Lower lobe of right lung (tissue), 2 donors: ENCODE measurements at regions not wholly inside any gene's neighbourhood (a gene's known extent, or its start where the extent isn't known, plus 50 kb on each side); places are given as distances from the start of the nearest gene placed in this dataset.

ENCODE experiments used
- ATAC-seq, 2 donors: fragments of 200-7000 bp; cut with Tn5 transposase; one replicate each; pipeline ENCODE4 v1.9.1; 2020 to 2022; ENCODE audit warnings: mild to moderate bottlenecking in 2 of 2, moderate library complexity in 2 of 2
- DNase-seq: peaks from one replicate; pipeline ENCODE4 v3.0.0-alpha.2; 2020
- H3K27ac ChIP-seq: fragments of 200-600 bp; one replicate; pipeline ENCODE4 v1.8.0; 2022
- H3K27me3 ChIP-seq: fragments of 200-600 bp; one replicate; pipeline ENCODE4 v1.8.0; 2022; ENCODE audit warnings: low read depth
- H3K36me3 ChIP-seq: fragments of 200-600 bp; one replicate; pipeline ENCODE4 v1.8.0; 2022; ENCODE audit warnings: mild to moderate bottlenecking
- H3K4me1 ChIP-seq: fragments of 200-600 bp; one replicate; pipeline ENCODE4 v1.8.0; 2022
- H3K4me3 ChIP-seq: fragments of 200-600 bp; one replicate; pipeline ENCODE4 v1.8.0; 2022; ENCODE audit warnings: mild to moderate bottlenecking
- H3K9me3 ChIP-seq: fragments of 200-600 bp; one replicate; pipeline ENCODE4 v1.8.0; 2022
- intact Hi-C: fragments of 100-400 bp; cut with DNase I; formaldehyde crosslinking; loops from one replicate; pipeline ENCODE4 v1.11.0; 2022
- TF ChIP-seq, protein P1 (sequence below): fragments of 200-600 bp; IDR thresholded peaks from one replicate; pipeline ENCODE4 v1.8.0; 2022; ENCODE audit warnings: antibody characterized with exemption, mild to moderate bottlenecking
- donor health status: DM: no; HTN: yes; CAD: no; lungs with severe emphysema.

DNA sequence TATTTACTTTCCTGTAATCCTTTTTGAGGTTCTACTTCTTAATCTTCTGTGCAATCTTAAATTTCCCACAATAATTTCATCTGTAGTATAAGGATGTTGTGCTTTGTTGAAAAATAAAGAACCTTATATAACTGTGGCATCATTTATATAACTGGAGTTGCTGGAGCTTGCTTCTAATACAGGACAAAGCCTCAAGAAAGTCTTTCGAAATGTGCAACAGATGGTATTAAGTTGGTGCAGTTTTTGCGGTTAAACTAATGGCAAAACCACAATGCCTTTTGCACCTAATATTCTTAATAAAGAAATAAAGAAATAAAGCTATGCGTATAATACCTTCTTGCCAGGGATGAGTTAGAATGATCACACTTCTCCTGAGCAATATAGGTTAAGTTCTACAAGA lies 180.0 kb downstream of the KITLG start:
- no peak overlapping the region for H3K27ac ChIP-seq
- H3K9me3 ChIP-seq: no peaks in the 10 kb centered on the region
- no peaks in the 10 kb centered on the region for H3K27me3 ChIP-seq
- TF ChIP-seq, protein P1, sequence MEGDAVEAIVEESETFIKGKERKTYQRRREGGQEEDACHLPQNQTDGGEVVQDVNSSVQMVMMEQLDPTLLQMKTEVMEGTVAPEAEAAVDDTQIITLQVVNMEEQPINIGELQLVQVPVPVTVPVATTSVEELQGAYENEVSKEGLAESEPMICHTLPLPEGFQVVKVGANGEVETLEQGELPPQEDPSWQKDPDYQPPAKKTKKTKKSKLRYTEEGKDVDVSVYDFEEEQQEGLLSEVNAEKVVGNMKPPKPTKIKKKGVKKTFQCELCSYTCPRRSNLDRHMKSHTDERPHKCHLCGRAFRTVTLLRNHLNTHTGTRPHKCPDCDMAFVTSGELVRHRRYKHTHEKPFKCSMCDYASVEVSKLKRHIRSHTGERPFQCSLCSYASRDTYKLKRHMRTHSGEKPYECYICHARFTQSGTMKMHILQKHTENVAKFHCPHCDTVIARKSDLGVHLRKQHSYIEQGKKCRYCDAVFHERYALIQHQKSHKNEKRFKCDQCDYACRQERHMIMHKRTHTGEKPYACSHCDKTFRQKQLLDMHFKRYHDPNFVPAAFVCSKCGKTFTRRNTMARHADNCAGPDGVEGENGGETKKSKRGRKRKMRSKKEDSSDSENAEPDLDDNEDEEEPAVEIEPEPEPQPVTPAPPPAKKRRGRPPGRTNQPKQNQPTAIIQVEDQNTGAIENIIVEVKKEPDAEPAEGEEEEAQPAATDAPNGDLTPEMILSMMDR: no peak
- intact Hi-C loops: no loop called here
- no peaks in the 10 kb centered on the region for H3K4me1 ChIP-seq
- no peak for DNase-seq
- ATAC-seq: no peak
- no peaks in the 10 kb centered on the region for H3K36me3 ChIP-seq
- H3K4me3 ChIP-seq: no peak overlapping the region

DNA sequence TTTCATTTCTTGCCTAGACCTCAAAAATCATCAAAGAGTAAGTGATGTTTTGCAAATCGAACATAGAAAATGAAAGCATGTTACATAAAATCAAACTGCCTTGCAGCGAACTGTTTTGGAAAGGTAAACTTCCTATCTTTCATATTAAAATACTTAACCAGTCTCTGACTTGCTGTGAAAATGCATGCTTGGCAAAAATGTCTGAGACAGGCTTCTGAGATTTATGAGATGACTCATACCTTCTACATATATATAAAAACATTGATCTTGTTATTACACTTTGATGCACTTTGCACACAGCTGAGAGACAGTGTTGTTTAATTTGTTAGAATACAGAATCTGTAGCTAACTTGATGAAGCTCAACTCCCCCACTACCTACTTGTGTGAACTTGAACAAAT lies 179.1 kb downstream of the KITLG start:
- DNase-seq (no peak), ATAC-seq (no peak)
- Histone ChIP-seq H3K27me3 (no peaks in the 10 kb centered on the region), H3K27ac (no peak overlapping the region), H3K9me3 (no peaks in the 10 kb centered on the region), H3K4me1 (no peaks in the 10 kb centered on the region), H3K36me3 (no peaks in the 10 kb centered on the region), H3K4me3 (no peak overlapping the region)
- intact Hi-C loops: no loop called here
- TF ChIP-seq, protein P1: no peak

DNA sequence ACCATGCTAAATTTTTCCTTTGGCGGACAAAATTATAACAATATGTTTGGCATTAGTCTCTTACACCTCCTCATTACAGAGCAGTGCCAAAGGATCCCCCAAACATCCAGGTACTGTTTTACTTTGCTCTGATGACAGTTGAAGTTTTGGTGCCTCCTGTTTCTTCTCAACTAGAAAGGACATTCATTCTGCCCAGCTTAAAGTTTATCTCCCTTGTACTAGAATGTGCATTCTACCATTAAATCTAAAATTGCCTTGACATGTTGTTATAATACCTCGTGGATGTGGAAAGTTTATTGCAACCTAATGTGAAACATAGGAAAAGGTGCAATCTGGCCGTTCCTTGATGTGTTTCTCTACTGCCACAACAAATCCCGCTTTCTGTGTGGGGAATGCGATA lies 173.4 kb downstream of the KITLG start:
- no peaks in the 10 kb centered on the region for H3K9me3 ChIP-seq
- no peaks in the 10 kb centered on the region for H3K36me3 ChIP-seq
- no peak overlapping the region for H3K4me3 ChIP-seq
- no peaks in the 10 kb centered on the region for H3K27me3 ChIP-seq
- DNase-seq: no peak
- H3K27ac ChIP-seq: no peak overlapping the region
- no peak for ATAC-seq
- no peaks in the 10 kb centered on the region for H3K4me1 ChIP-seq
- intact Hi-C loops: no loop called here
- TF ChIP-seq, protein P1: no peak

DNA sequence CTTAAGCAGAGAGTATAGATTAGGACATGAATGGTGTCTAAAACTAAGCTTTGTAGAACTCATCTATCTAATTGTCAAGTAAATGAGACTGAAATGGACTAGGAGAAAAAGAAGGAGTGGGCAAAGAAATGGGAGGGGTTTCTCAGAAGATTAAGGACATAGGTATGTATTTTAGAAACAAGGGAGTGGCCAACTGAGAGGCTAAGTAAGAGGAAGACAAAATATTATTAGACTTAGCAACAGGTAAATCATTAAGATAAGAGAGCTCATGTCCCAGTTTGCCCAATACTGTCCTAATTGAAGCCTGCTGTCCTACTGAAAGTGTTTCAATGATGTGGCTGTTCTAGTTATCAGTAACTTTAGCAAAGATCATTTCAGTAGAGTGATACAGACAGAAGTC lies 171.4 kb downstream of the KITLG start:
- H3K9me3 ChIP-seq: no peaks in the 10 kb centered on the region
- no peaks in the 10 kb centered on the region for H3K36me3 ChIP-seq
- no peaks in the 10 kb centered on the region for H3K4me1 ChIP-seq
- no peak overlapping the region for H3K4me3 ChIP-seq
- peak; percentile 31 to 42 for ATAC-seq
- DNase-seq: no peak
- no peaks in the 10 kb centered on the region for H3K27me3 ChIP-seq
- intact Hi-C loops: no loop called here
- TF ChIP-seq, protein P1: no peak
- H3K27ac ChIP-seq: no peak overlapping the region

DNA sequence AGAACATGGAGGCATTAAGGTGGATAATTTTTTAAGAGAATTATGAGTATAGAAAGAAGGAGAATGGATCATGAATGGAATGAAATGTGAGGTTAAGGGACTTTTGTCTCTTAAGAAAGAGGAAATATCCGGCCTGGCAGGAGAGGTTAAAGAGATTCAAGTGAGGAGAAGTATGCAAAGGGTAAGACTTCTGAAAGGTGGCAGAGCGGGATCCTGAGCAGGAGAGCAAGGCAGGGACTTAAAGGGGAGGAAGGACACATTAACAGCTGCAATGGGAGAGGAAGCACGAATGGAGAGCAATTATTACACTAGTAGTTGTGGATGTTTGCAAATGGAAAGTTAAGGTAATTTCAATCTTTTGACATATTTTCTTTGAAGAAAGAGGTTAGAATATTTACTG lies 171.0 kb downstream of the KITLG start:
- Histone ChIP-seq H3K27ac (no peak overlapping the region), H3K36me3 (no peaks in the 10 kb centered on the region), H3K4me1 (no peaks in the 10 kb centered on the region), H3K4me3 (no peak overlapping the region), H3K9me3 (no peaks in the 10 kb centered on the region), H3K27me3 (no peaks in the 10 kb centered on the region)
- ATAC-seq: no peak
- DNase-seq: no peak
- intact Hi-C loops: no loop called here
- TF ChIP-seq, protein P1: no peak

DNA sequence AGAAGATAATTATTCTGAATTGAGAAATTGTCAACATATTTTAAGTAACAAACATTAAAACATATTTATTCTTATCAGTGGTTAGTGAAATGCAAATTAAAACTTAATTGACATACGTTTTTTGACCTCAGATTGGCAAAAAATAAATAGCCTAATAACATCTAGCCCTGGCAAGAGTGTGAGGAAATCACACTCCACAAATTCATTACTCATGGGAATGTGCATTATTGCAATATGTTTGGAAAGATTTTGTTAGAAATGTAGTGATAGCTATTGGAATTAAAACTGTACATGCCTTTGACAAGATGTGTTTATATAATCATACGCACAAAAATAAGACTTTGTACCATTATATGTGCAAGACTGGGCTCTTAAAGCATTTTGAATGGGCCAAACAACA lies 168.6 kb downstream of the KITLG start:
- no peak overlapping the region for H3K27ac ChIP-seq
- no peaks in the 10 kb centered on the region for H3K4me1 ChIP-seq
- H3K36me3 ChIP-seq: no peaks in the 10 kb centered on the region
- TF ChIP-seq, protein P1: no peak
- DNase-seq (no peak), ATAC-seq (no peak)
- H3K4me3 ChIP-seq: no peak overlapping the region
- no peaks in the 10 kb centered on the region for H3K27me3 ChIP-seq
- intact Hi-C loops: no loop called here
- H3K9me3 ChIP-seq: no peaks in the 10 kb centered on the region
